ENCODE measurements at regions not wholly inside any gene's neighbourhood (a gene's known extent, or its start where the extent isn't known, plus 50 kb on each side); places are given as distances from the start of the nearest gene placed in this dataset.

GRCh38 chr15:67941648-67942310 is 101.9 kb upstream of the RNU6-1 start:
- H2BK5ac ChIP-seq (ENCODE audit: low read depth, low read length, poor library complexity): no peak overlapping the region
- H3K36me3 ChIP-seq (ENCODE audit: control insufficient read depth in 1 of 2, insufficient read depth in 2 of 2, low read length in 2 of 2): no peaks in the 10 kb centered on the region
- H3K23ac ChIP-seq (ENCODE audit: low read length): no peak overlapping the region
- no peaks in the 10 kb centered on the region for H3K27me3 ChIP-seq (ENCODE audit: insufficient read depth, low read length)
- DNase-seq: peak in 1 of 2 donors; percentile 26
- H3K79me2 ChIP-seq (ENCODE audit: control insufficient read depth, insufficient read depth, low read length, poor library complexity): no peaks in the 10 kb centered on the region
- H3K14ac ChIP-seq (ENCODE audit: low read length): no peak overlapping the region
- H2AK5ac ChIP-seq (ENCODE audit: low read length): no peak overlapping the region
- no peak overlapping the region for H4K91ac ChIP-seq (ENCODE audit: low read depth, low read length)
- H2BK12ac ChIP-seq (ENCODE audit: low read length): no peak overlapping the region
- H2AFZ ChIP-seq (ENCODE audit: insufficient read depth, low read length, poor library complexity): no peak overlapping the region
- no peak overlapping the region for H4K8ac ChIP-seq (ENCODE audit: low read depth, low read length)
- peaks cover 9 to 21% of the 10 kb centered on the region in 2 experiments for H3K4me1 ChIP-seq (ENCODE audit: control insufficient read depth in 1 of 2, insufficient read depth in 2 of 2, low read length in 2 of 2)
- no peak overlapping the region for H3K18ac ChIP-seq (ENCODE audit: low read length)
- H3K4me2 ChIP-seq (ENCODE audit: low read length): peak overlapping the region; percentile 3
- H3K79me1 ChIP-seq (ENCODE audit: low read length): peaks cover 7% of the 10 kb centered on the region
- no peak overlapping the region for H3K4me3 ChIP-seq (ENCODE audit: low read depth, low read length)
- H3K27ac ChIP-seq (ENCODE audit: low read depth, low read length): no peak overlapping the region
- no peak overlapping the region for H3K4ac ChIP-seq (ENCODE audit: low read depth, low read length)
- no peaks in the 10 kb centered on the region for H3K9me3 ChIP-seq (ENCODE audit: insufficient read depth, low read depth, low read length)
- no CpG with 5 or more reads among the region's 3 CpGs for WGBS (ENCODE audit: extremely low coverage, insufficient coverage, insufficient read length)
- no peak overlapping the region for H3K9ac ChIP-seq (ENCODE audit: low read length)
- no peak overlapping the region for H4K12ac ChIP-seq (ENCODE audit: low read depth, low read length)
- H2BK120ac ChIP-seq (ENCODE audit: insufficient read depth, low read length, poor library complexity): no peak overlapping the region

- H2BK12ac ChIP-seq (ENCODE audit: low read length): no peak overlapping the region
- H3K23ac ChIP-seq (ENCODE audit: low read length): no peak overlapping the region
- no peak for DNase-seq
- no peak overlapping the region for H3K18ac ChIP-seq (ENCODE audit: low read length)
- no peak overlapping the region for H3K14ac ChIP-seq (ENCODE audit: low read length)
- H4K91ac ChIP-seq (ENCODE audit: low read depth, low read length): no peak overlapping the region
- H3K4me3 ChIP-seq (ENCODE audit: low read depth, low read length): no peak overlapping the region
- no peak overlapping the region for H3K27ac ChIP-seq (ENCODE audit: low read depth, low read length)
- H3K9ac ChIP-seq (ENCODE audit: low read length): no peak overlapping the region
- no peak overlapping the region for H2AFZ ChIP-seq (ENCODE audit: insufficient read depth, low read length, poor library complexity)
- no peaks in the 10 kb centered on the region for H3K9me3 ChIP-seq (ENCODE audit: insufficient read depth, low read depth, low read length)
- peaks cover 9 to 16% of the 10 kb centered on the region in 2 experiments for H3K4me1 ChIP-seq (ENCODE audit: control insufficient read depth in 1 of 2, insufficient read depth in 2 of 2, low read length in 2 of 2)
- no peak overlapping the region for H3K4ac ChIP-seq (ENCODE audit: low read depth, low read length)
- H3K79me2 ChIP-seq (ENCODE audit: control insufficient read depth, insufficient read depth, low read length, poor library complexity): no peaks in the 10 kb centered on the region
- no peak overlapping the region for H2BK120ac ChIP-seq (ENCODE audit: insufficient read depth, low read length, poor library complexity)
- no peak overlapping the region for H2BK5ac ChIP-seq (ENCODE audit: low read depth, low read length, poor library complexity)
- no CpG with 5 or more reads among the region's 2 CpGs for WGBS (ENCODE audit: extremely low coverage, insufficient coverage, insufficient read length)
- H4K12ac ChIP-seq (ENCODE audit: low read depth, low read length): no peak overlapping the region
- no peak overlapping the region for H2AK5ac ChIP-seq (ENCODE audit: low read length)
- H3K27me3 ChIP-seq (ENCODE audit: insufficient read depth, low read length): no peaks in the 10 kb centered on the region
- H4K8ac ChIP-seq (ENCODE audit: low read depth, low read length): no peak overlapping the region
- peaks cover 5% of the 10 kb centered on the region for H3K79me1 ChIP-seq (ENCODE audit: low read length)
- no peak overlapping the region for H3K4me2 ChIP-seq (ENCODE audit: low read length)
- H3K36me3 ChIP-seq (ENCODE audit: control insufficient read depth in 1 of 2, insufficient read depth in 2 of 2, low read length in 2 of 2): no peaks in the 10 kb centered on the region
Observed at GRCh38 chr15:67943475-67943874, 103.6 kb upstream of the RNU6-1 start.

- H3K36me3 ChIP-seq (ENCODE audit: control insufficient read depth in 1 of 2, insufficient read depth in 2 of 2, low read length in 2 of 2): no peaks in the 10 kb centered on the region
Observed at GRCh38 chr15:67944010-67944641, 104.3 kb upstream of the RNU6-1 start.

GRCh38 chr15:67945131-67945530 is 105.3 kb upstream of the RNU6-1 start:
- Histone ChIP-seq H3K23ac (ENCODE audit: low read length) (no peak overlapping the region), H2BK5ac (ENCODE audit: low read depth, low read length, poor library complexity) (no peak overlapping the region), H3K4ac (ENCODE audit: low read depth, low read length) (no peak overlapping the region), H3K4me3 (ENCODE audit: low read depth, low read length) (no peak overlapping the region), H3K4me1 (ENCODE audit: control insufficient read depth in 1 of 2, insufficient read depth in 2 of 2, low read length in 2 of 2) (peaks cover 9 to 16% of the 10 kb centered on the region in 2 experiments), H3K18ac (ENCODE audit: low read length) (no peak overlapping the region), H3K4me2 (ENCODE audit: low read length) (no peak overlapping the region), H2BK120ac (ENCODE audit: insufficient read depth, low read length, poor library complexity) (no peak overlapping the region), H3K14ac (ENCODE audit: low read length) (no peak overlapping the region), H3K27ac (ENCODE audit: low read depth, low read length) (no peak overlapping the region), H3K79me1 (ENCODE audit: low read length) (peaks cover 5% of the 10 kb centered on the region), H4K8ac (ENCODE audit: low read depth, low read length) (peak overlapping the region; percentile 26), H3K9ac (ENCODE audit: low read length) (no peak overlapping the region), H3K79me2 (ENCODE audit: control insufficient read depth, insufficient read depth, low read length, poor library complexity) (no peaks in the 10 kb centered on the region), H4K12ac (ENCODE audit: low read depth, low read length) (no peak overlapping the region), H2AK5ac (ENCODE audit: low read length) (no peak overlapping the region), H3K36me3 (ENCODE audit: control insufficient read depth in 1 of 2, insufficient read depth in 2 of 2, low read length in 2 of 2) (no peaks in the 10 kb centered on the region), H2AFZ (ENCODE audit: insufficient read depth, low read length, poor library complexity) (no peak overlapping the region), H4K91ac (ENCODE audit: low read depth, low read length) (no peak overlapping the region), H2BK12ac (ENCODE audit: low read length) (no peak overlapping the region), H3K9me3 (ENCODE audit: insufficient read depth, low read depth, low read length) (no peaks in the 10 kb centered on the region), H3K27me3 (ENCODE audit: insufficient read depth, low read length) (no peaks in the 10 kb centered on the region)
- DNase-seq: no peak
- no CpG with 5 or more reads among the region's 2 CpGs for WGBS (ENCODE audit: extremely low coverage, insufficient coverage, insufficient read length)

More at GRCh38 chr15:67944010-67944641, 104.3 kb upstream of the RNU6-1 start:
- Histone ChIP-seq H2BK12ac (ENCODE audit: low read length) (peak overlapping the region; percentile 59), H2AFZ (ENCODE audit: insufficient read depth, low read length, poor library complexity) (no peak overlapping the region), H4K8ac (ENCODE audit: low read depth, low read length) (no peak overlapping the region), H3K23ac (ENCODE audit: low read length) (no peak overlapping the region), H3K14ac (ENCODE audit: low read length) (peak overlapping the region; percentile 58), H3K4ac (ENCODE audit: low read depth, low read length) (no peak overlapping the region), H4K91ac (ENCODE audit: low read depth, low read length) (no peak overlapping the region), H2AK5ac (ENCODE audit: low read length) (peak overlapping the region; percentile 70), H3K9me3 (ENCODE audit: insufficient read depth, low read depth, low read length) (no peaks in the 10 kb centered on the region), H3K4me3 (ENCODE audit: low read depth, low read length) (no peak overlapping the region), H3K4me2 (ENCODE audit: low read length) (no peak overlapping the region), H3K79me2 (ENCODE audit: control insufficient read depth, insufficient read depth, low read length, poor library complexity) (no peaks in the 10 kb centered on the region), H2BK5ac (ENCODE audit: low read depth, low read length, poor library complexity) (no peak overlapping the region), H3K27ac (ENCODE audit: low read depth, low read length) (no peak overlapping the region), H3K9ac (ENCODE audit: low read length) (no peak overlapping the region), H3K27me3 (ENCODE audit: insufficient read depth, low read length) (no peaks in the 10 kb centered on the region), H3K79me1 (ENCODE audit: low read length) (peaks cover 5% of the 10 kb centered on the region), H4K12ac (ENCODE audit: low read depth, low read length) (no peak overlapping the region), H3K18ac (ENCODE audit: low read length) (no peak overlapping the region), H3K4me1 (ENCODE audit: control insufficient read depth in 1 of 2, insufficient read depth in 2 of 2, low read length in 2 of 2) (peaks cover 9 to 16% of the 10 kb centered on the region in 2 experiments), H2BK120ac (ENCODE audit: insufficient read depth, low read length, poor library complexity) (no peak overlapping the region)
- WGBS (ENCODE audit: extremely low coverage, insufficient coverage, insufficient read length): no CpG with 5 or more reads among the region's 10 CpGs
- no peak for DNase-seq

All from trophoblast cell (in vitro differentiated cells and primary cell).